Caco-2 (cell line): ENCODE measurements at regions not wholly inside any gene's neighbourhood (a gene's known extent, or its start where the extent isn't known, plus 50 kb on each side); places are given as distances from the start of the nearest gene placed in this dataset.

ENCODE experiments used
- BruUV-seq: library from RNA; stranded (reverse); fragments of 400-500 nt; replicated peaks from 2 replicates; lab custom pipeline; 2021; lab: Mats Ljungman, UMichigan
- CTCF ChIA-PET: fragments of 300-600 bp; sonication (Branson Sonifier 250); formaldehyde crosslinking; loops from one replicate; lab custom pipeline; 2022; ENCODE audit warnings: antibody characterized with exemption; lab: Charles Lee
- POLR2A ChIA-PET: fragments of 300-600 bp; sonication (Branson Sonifier 250); formaldehyde crosslinking; loops from one replicate; lab custom pipeline; 2022; ENCODE audit warnings: antibody characterized with exemption; lab: Charles Lee
- DNase-seq, 2 experiments: peaks; one replicate each; pipeline versions ENCODE4 v3.0.0 to v3.0.0-alpha.2; 2020 to 2022
- H3K27me3 ChIP-seq: replicated peaks from 2 replicates; pipeline ENCODE4 v1.6.0; 2011; ENCODE audit warnings: low read length; ENCODE audit not compliant: control insufficient read depth, insufficient read depth
- H3K36me3 ChIP-seq: 2 replicates; pipeline ENCODE4 v1.5.1; 2011; ENCODE audit warnings: low read length; ENCODE audit not compliant: control insufficient read depth, insufficient read depth
- H3K4me1 ChIP-seq: fragments of 250-450 bp; sonication (Bioruptor Pico); 2 replicates; pipeline ENCODE4 v1.5.1; 2020; ENCODE audit warnings: mild to moderate bottlenecking
- H3K4me3 ChIP-seq: 2 replicates; pipeline ENCODE4 v1.5.1; 2011; ENCODE audit warnings: low read depth, mild to moderate bottlenecking, control low read depth, low read length
- H3K9me3 ChIP-seq: fragments of 250-450 bp; sonication (Bioruptor Pico); 2 replicates; pipeline ENCODE4 v1.5.1; 2020; ENCODE audit warnings: mild to moderate bottlenecking, moderate library complexity
- H3K27ac Mint-ChIP-seq: one replicate; pipeline ENCODE4 v1.8.0; 2022; ENCODE audit warnings: mixed read lengths; ENCODE audit not compliant: unreplicated experiment
- H3K27me3 Mint-ChIP-seq: one replicate; pipeline ENCODE4 v1.8.0; 2022; ENCODE audit warnings: mixed read lengths; ENCODE audit not compliant: insufficient read depth, unreplicated experiment
- H3K36me3 Mint-ChIP-seq: one replicate; pipeline ENCODE4 v1.8.0; 2022; ENCODE audit warnings: mild to moderate bottlenecking, mixed read lengths; ENCODE audit not compliant: insufficient read depth, unreplicated experiment
- H3K4me1 Mint-ChIP-seq: one replicate; pipeline ENCODE4 v1.8.0; 2022; ENCODE audit warnings: low read depth, mixed read lengths; ENCODE audit not compliant: unreplicated experiment
- H3K4me3 Mint-ChIP-seq: one replicate; pipeline ENCODE4 v1.8.0; 2022; ENCODE audit warnings: mild to moderate bottlenecking, moderate library complexity, mixed read lengths; ENCODE audit not compliant: unreplicated experiment
- H3K9me3 Mint-ChIP-seq: one replicate; pipeline ENCODE4 v1.8.0; 2022; ENCODE audit warnings: mixed read lengths; ENCODE audit not compliant: unreplicated experiment
- intact Hi-C: fragments of 100-400 bp; cut with micrococcal nuclease; formaldehyde crosslinking; loops from one replicate; pipeline ENCODE4 v1.10.0; 2022; ENCODE audit not compliant: unreplicated experiment
- TF ChIP-seq, protein P1 (sequence below), 2 experiments: fragments of 200-600 bp in 1 of 2; IDR thresholded peaks; 1 replicate in 1 of 2; 2 replicates in 1 of 2; pipeline versions ENCODE4 v1.5.1 to v1.8.0; 2011 to 2022; ENCODE audit warnings: antibody characterized with exemption in 1 of 2, control low read depth in 1 of 2, inconsistent platforms in 1 of 2, low read depth in 1 of 2, low read length in 1 of 2, mild to moderate bottlenecking in 1 of 2, moderate library complexity in 1 of 2; ENCODE audit not compliant: insufficient read depth in 1 of 2, severe bottlenecking in 1 of 2, unreplicated experiment in 1 of 2

DNA sequence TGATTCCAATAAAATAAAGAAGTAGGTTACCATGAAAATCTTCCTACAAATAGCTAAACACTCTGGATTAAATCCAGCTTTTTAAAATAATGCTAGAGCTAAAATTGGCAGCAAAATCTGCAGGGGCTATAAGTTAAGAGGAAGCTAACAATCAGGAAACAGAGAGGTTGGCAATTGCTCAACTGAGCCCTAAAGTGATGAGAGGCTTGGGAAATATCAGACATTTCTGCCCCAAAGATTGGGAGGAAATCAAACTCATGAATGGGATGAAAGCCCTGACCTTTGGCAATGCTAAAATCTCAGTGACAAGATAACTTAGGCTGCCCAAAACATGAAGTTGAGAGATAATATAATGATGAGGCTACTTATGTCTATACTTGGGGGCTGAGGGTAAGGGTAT lies 1437.9 kb downstream of the EFNB2 start:
- no peak for DNase-seq
- Histone ChIP-seq H3K27me3 (no peaks in the 10 kb centered on the region), H3K36me3 (no peaks in the 10 kb centered on the region), H3K4me1 (no peaks in the 10 kb centered on the region), H3K9me3 (no peaks in the 10 kb centered on the region), H3K4me3 (no peak overlapping the region)
- Mint-ChIP-seq H3K4me3 (no peak overlapping the region), H3K4me1 (no peaks in the 10 kb centered on the region), H3K9me3 (no peaks in the 10 kb centered on the region), H3K36me3 (no peaks in the 10 kb centered on the region), H3K27me3 (peaks cover 6% of the 10 kb centered on the region), H3K27ac (no peak overlapping the region)
- ChIA-PET CTCF (no interaction called here), POLR2A (no interaction called here)
- intact Hi-C loops: no loop called here
- TF ChIP-seq, protein P1, sequence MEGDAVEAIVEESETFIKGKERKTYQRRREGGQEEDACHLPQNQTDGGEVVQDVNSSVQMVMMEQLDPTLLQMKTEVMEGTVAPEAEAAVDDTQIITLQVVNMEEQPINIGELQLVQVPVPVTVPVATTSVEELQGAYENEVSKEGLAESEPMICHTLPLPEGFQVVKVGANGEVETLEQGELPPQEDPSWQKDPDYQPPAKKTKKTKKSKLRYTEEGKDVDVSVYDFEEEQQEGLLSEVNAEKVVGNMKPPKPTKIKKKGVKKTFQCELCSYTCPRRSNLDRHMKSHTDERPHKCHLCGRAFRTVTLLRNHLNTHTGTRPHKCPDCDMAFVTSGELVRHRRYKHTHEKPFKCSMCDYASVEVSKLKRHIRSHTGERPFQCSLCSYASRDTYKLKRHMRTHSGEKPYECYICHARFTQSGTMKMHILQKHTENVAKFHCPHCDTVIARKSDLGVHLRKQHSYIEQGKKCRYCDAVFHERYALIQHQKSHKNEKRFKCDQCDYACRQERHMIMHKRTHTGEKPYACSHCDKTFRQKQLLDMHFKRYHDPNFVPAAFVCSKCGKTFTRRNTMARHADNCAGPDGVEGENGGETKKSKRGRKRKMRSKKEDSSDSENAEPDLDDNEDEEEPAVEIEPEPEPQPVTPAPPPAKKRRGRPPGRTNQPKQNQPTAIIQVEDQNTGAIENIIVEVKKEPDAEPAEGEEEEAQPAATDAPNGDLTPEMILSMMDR (IDR thresholded peaks at IDR 0.05; ENCODE audit: insufficient read depth in 1 of 2, low read depth in 1 of 2, low read length in 1 of 2, severe bottlenecking in 1 of 2, unreplicated experiment in 1 of 2): no peak
- no TSS peak for BruUV-seq

DNA sequence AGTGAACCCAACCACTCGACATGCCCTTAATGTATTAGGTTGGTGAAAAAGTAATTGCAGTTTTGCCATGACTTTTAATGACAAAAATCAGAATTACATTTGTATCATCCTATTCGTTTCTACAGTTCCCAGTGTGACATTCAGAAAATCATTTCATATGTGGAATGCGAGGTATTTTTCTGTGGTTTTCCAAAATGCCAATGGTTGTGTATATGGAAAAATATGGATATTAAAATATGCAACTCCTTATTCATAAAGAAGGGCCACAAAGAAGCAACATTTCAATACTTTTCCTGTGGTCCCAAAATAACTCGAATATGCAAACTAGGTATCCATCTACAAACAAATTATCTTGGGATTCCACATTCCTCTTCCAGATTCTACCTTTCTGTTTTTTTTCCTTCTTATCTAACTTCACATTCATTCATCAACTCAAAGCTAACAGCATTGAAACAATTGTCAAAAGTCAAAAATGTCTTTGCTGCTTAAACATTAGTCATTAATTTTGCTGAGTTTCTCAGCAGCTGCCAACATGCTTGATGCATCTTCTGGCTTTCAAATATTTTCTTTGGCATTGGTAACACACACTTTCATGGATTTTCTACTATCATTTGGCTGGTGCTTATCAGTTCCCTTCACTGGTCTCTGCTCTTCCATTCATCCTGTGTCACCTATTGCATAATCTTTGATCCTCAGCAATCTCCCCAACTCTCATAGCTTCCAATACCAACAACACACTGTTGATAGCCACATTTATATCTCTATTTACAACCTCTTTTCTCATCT lies 1445.4 kb downstream of the EFNB2 start:
- DNase-seq: no peak
- Mint-ChIP-seq H3K36me3 (no peaks in the 10 kb centered on the region), H3K9me3 (no peaks in the 10 kb centered on the region), H3K27me3 (peaks cover 4% of the 10 kb centered on the region), H3K4me1 (no peaks in the 10 kb centered on the region), H3K27ac (no peak overlapping the region), H3K4me3 (no peak overlapping the region)
- TF ChIP-seq, protein P1 (IDR thresholded peaks at IDR 0.05; ENCODE audit: insufficient read depth in 1 of 2, low read depth in 1 of 2, low read length in 1 of 2, severe bottlenecking in 1 of 2, unreplicated experiment in 1 of 2): no peak
- intact Hi-C loops: no loop called here
- Histone ChIP-seq H3K4me3 (no peak overlapping the region), H3K36me3 (no peaks in the 10 kb centered on the region), H3K27me3 (no peaks in the 10 kb centered on the region), H3K9me3 (no peaks in the 10 kb centered on the region), H3K4me1 (no peaks in the 10 kb centered on the region)
- CTCF ChIA-PET: no interaction called here
- no TSS peak for BruUV-seq
- POLR2A ChIA-PET: no interaction called here

DNA sequence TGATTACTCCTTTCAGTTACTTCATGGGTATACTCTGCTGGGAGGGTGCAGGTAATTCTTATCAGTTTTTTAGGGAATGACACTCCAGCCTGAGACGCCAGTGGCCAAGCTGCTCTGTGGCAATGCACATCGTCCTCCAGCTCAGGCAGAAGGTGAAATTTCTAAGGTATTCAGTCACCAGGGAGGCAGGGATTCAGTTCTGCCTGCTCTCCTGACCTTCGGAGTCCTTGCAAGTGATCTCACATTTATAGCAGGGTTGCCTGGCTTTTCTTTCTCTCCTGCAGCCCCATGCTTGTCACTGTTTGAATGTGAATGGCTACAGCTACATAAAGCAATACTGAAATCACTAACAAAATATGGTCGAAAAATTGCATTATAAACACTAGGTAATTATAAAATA lies 1447.5 kb downstream of the EFNB2 start:
- Histone ChIP-seq H3K9me3 (no peaks in the 10 kb centered on the region), H3K27me3 (no peaks in the 10 kb centered on the region), H3K36me3 (no peaks in the 10 kb centered on the region), H3K4me1 (no peaks in the 10 kb centered on the region), H3K4me3 (no peak overlapping the region)
- DNase-seq: no peak
- Mint-ChIP-seq H3K27me3 (no peaks in the 10 kb centered on the region), H3K9me3 (no peaks in the 10 kb centered on the region), H3K4me1 (no peaks in the 10 kb centered on the region), H3K4me3 (no peak overlapping the region), H3K36me3 (no peaks in the 10 kb centered on the region), H3K27ac (no peak overlapping the region)
- ChIA-PET POLR2A (no interaction called here), CTCF (no interaction called here)
- TF ChIP-seq, protein P1 (IDR thresholded peaks at IDR 0.05; ENCODE audit: insufficient read depth in 1 of 2, low read depth in 1 of 2, low read length in 1 of 2, severe bottlenecking in 1 of 2, unreplicated experiment in 1 of 2): no peak
- no TSS peak for BruUV-seq
- intact Hi-C loops: no loop called here
